Stimulated activated naive CD4-positive, alpha-beta T cell (primary cell): ENCODE measurements at regions not wholly inside any gene's neighbourhood (a gene's known extent, or its start where the extent isn't known, plus 50 kb on each side); places are given as distances from the start of the nearest gene placed in this dataset.
"Not testable (repeated sequence)": the region's sequence is repeated elsewhere in the genome, so short reads cannot be mapped to it uniquely, and the experiment has no call there.

Experiments used
- DNase-seq, 6 experiments: peaks; one replicate each; lab custom pipeline; 2025; lab: John Stamatoyannopoulos, UW

DNA sequence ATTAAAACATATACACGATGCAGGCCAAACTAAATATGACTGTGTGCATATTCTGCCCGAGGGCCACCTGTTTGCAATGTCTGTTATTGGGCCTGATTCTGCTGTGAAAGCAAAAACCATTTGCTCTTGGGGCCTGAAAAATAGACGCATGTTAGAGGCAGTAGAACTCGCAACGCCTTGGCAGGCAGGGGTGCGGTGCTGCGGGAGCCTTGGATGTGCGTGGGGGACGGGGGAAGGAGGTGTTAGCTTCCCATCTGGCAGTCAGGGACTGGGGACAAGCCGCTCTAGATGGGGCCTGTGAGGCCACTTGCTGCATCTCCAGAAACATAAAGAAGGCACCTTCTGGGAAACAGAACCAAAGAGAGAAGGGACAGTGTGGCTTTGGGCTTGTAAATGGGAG lies 216.3 kb downstream of the PHETA1 start:
- no peak for DNase-seq

DNA sequence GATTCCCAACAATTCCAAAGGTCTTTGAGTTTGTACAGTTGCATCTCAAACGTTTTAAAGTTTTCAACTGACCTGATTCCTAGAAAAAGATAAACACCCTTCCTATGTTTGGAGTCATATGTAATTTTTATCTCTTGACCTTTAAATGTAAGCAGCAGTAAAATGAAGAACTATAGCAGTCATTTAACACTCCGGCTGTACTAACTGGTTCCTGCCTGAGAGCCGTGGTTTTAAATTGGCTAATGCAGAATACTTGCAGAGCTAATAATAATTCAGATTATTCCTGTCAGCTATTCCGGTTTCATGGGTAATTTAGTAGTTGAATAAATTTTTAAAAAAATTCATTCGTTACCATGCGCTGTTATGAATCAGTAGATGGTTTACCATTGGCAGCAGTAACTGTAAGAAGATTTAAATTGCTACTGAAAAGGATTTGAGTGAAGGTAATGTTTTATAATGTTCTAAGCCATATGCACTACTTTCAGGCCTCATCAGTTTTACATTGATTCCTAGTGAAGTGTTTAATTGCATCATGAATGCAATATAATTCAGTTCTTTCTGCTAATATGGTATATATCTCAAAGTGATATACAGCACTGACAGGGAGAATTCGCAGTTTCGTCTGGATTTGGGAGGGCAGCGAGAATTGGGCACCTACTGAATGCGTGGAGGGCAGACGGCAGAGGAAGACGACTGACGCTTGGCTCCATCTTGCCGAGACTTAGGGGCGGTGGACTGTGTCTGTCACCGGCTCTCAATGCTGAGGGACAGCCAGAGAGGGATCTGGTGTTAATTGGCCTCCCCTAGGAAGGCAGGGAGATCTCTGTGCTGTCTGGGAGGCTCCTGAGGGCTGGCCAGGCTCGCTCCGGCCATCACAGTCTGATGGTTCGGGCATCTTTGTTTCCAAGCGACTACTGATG lies 217.7 kb downstream of the PHETA1 start:
- no peak for DNase-seq

DNA sequence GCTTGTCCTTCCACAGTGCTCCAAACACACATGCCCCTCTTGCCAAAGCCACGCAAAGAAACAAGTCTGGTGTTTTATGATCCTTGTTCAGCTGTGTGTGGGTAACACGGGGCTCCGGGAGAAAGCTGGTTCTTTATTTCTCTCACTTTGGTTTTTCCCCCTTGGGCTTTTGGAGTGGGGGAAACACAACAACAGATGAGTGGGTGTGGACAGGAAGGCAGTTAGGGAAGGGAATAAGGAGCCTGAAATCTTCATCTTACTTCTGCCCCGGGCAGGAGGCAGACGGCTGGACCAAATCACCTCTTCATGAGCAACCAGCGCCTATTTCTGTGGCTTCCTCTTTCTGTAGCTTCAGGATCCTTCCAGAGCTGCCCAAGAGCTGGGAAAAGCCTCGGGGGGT lies 218.5 kb downstream of the PHETA1 start:
- DNase-seq, result no peak

GRCh38 chr12:111149299-111149698 lies 219.6 kb downstream of the PHETA1 start:
- no peak for DNase-seq

DNA sequence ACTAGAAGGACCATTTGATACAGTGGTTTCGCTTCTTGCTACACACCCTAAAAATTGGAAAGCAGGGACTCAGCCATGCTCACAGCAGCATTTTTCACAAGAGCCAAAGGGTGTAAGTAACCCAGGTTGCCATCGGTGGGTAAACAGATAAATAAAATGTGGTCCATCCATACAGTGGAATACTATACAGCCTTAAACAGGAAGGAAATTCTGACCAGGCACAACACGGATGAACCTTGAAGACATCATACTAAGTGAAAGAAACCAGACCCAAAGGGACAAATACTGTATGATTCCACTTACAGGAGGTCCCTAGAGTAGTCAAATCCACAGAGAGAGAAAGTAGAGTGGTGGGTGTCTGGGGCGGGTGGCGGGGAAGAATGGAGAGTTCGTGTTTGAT lies 220.9 kb downstream of the PHETA1 start:
- no peak for DNase-seq

DNA sequence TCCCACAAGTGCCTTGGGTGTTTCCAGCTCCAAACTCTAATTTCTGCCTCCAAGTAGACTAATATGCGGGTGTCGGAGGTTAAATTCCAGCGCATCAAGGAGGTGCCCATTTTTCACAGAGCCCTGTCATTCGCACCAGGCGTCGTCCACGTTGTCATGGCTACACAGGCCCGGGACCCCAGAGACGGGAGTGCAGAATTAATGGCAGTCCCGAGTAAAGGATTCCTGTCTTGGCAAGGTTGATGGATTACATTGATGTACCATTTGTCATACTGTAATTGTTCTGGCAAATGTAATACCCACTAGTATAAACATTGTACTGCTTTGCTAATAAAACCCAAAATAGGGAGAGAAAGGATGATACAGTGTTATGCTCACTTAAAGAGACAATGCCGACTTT lies 222.9 kb upstream of the MYL2 start:
- DNase-seq, result no peak

DNA sequence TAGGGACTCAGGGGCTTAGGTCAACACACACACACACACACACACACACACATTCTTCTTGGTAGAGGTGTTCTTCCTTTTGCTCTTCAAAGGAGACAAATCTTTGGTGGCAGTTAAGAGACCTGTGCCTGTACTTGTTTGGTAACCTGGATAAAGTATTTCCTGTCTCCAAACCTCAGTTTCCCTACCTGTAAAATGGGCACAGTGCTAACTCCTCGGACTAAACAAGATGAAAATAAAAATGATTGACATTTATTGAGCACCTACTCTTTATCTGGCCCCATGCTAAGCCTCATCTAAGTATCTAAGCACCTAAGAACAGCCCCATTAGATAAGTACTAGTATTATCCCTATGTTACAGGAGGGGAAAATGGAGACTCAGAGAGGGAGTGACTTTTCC lies 220.8 kb upstream of the MYL2 start:
- no peak for DNase-seq

GRCh38 chr12:111138016-111138415 lies 217.6 kb upstream of the MYL2 start:
- DNase-seq, result no peak

DNA sequence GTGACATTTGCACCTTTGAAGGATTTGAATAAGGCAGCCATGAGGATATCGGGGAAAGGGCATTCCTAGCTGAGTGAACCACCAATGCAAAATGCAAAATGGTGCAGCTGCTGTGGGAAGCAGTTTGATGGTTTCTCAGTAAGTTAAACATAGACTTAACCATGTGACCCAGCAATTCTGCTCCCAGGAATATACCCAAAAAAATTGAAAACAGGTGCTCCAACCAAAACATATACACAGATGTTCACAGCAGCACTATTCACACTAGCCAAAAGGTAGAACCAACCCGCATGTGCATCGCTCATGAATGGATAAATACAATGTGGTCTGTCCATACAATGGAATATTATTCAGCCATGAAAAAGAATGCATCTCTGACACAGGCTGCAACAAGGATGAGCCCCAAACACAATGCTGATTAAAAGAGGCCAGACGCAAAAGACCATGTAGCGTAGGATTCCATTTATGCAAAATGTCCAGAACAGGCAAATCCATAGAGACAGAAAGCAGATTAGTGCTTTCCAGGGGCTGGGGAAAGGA lies 215.0 kb upstream of the MYL2 start:
- no peak for DNase-seq

DNA sequence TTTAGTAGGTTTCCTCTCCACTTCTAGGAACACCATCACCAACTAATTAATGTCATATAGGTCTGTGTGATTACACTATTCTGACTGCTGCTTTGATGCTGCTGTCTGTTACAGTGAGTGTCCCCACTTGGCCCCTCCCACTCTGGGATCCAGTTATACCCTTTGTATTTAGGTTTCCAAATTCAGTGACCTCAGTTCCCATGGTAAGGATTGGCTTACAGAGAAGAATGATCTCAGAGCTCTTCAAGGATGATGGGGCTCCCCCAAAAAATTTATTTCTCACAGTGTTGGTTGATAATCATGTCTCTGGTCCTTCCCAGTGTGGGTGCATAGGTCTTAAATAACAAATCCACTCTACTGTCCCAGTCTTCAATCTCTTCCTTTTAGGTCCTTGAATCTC lies 210.0 kb upstream of the MYL2 start:
- no peak for DNase-seq

DNA sequence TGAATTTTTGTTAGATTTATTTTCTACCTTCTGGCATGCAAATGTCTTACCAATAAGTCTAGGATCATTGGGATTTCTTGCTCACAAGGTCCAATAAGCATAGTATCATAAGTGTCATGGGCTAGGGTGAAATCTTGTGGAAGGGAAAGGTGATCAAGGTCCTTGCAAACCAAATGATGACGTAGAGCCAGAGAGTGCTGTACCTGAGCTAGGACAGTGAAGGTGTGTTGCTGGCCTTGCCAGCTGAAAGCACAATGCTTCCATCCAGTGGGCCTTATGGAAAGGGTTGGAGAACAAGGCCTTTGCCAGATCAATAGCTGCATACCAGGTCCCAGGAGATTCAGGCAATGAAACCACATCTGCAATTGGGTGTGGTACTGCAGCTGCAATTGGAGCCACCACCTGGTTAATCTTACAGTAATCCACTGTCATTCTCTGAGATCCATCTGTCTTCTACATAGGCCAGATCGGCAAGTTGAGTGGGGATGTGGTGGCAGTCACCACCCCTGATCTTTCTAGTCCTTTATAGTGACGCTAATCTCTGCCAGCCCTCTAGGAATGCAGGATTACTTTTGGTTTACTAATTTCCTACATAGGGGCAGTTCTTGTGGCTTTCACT lies 208.9 kb upstream of the MYL2 start:
- no peak for DNase-seq

DNA sequence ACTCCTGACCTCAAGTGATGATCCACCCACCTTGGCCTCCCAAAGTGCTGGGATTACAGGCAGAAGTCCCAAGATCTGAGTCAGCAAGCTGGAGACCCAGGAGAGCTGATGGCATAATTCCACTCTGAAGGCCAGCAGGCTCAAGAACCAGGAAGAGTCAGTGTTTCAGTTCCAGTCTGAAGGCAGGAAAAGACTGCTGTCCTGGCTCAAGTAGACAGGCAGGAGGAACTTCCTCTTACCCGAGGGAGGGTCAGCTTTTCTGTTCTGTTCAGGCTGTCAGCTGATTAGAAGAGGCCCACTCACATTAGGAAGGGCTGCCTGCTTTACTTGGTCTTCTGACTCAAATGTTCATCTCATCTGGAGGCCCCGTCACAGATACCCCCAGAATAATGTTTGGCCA lies 206.0 kb upstream of the MYL2 start:
- no peak for DNase-seq

GRCh38 chr12:111124183-111124582 lies 203.8 kb upstream of the MYL2 start:
- no peak for DNase-seq

GRCh38 chr12:111123390-111123789 lies 203.0 kb upstream of the MYL2 start:
- DNase-seq, result no peak

- DNase-seq, result no peak
These were observed 202.1 kb upstream of the MYL2 start for GRCh38 chr12:111122458-111122878.

DNA sequence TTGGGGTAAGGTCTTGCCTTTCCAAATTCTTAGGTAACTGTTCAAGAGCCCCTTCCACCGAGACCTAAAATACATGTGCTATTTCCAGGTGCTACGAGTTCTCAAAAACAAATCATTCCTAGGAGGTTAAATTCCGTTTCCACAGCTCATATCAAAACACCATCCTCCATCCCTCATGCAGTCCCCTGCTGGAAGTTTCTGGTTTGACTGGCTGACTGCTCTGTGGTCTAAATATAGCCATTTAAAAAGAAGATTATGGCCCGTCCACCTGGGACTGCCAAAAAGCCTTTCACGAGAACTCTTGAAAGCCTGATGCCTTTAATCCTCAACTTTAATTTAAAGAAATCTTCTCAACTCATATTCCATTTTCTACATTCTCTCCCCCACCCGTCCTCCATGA lies 201.5 kb upstream of the MYL2 start:
- no peak for DNase-seq

- no peak for DNase-seq
These were observed 200.2 kb upstream of the MYL2 start for GRCh38 chr12:111120578-111120977.

- DNase-seq, result no peak
These were observed 196.6 kb upstream of the MYL2 start for GRCh38 chr12:111117017-111117416.

DNA sequence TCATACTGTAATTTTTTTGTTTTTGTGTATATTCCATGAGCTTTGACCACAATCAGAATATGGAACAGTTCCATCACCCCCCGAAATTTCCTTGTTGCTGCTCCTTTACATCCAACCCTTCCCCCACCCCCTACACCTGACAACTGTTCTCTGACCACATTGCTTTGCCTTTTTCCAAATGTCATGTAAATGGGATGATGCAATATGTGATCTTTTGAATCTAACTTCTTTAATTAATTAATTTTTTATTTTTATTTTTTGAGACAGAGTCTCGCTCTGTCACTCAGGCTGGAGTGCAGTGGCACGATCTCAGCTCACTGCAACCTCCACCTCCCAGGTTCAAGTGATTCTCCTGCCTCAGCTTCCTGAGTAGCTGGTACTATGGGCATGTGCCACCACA lies 192.9 kb upstream of the MYL2 start:
- not testable (repeated sequence) for DNase-seq

- DNase-seq, result no peak
These were observed 192.1 kb upstream of the MYL2 start for GRCh38 chr12:111112311-111113098.

DNA sequence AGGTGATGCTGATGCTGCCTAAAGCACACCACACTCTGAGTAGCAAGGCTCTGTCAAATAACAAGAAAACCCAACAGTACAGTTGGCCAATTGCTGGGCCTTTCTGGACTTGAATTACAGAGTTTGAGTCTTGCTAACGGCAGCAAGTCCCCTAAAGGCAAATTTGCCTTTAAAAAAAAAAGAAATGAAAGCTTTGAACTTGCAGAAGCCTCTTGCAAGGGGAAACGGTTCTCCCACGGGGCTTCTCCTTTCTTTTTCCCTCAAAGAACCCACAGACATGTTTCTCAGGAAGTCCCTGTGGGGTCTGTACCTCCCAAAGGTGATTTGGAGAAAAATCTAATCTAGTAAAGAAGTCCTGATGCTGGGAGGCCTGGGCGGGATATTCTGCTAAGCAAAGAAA lies 191.3 kb upstream of the MYL2 start:
- no peak for DNase-seq

- no peak for DNase-seq
These were observed 190.2 kb upstream of the MYL2 start for GRCh38 chr12:111110556-111110955.

- no peak for DNase-seq
These were observed 188.3 kb upstream of the MYL2 start for GRCh38 chr12:111108726-111109125.
